Middle frontal gyrus (tissue), 1 donor: ENCODE measurements at regions not wholly inside any gene's neighbourhood (a gene's known extent, or its start where the extent isn't known, plus 50 kb on each side); places are given as distances from the start of the nearest gene placed in this dataset.
"Not testable (repeated sequence)": the region's sequence is repeated elsewhere in the genome, so short reads cannot be mapped to it uniquely, and the experiment has no call there.

Source experiments
- DNase-seq: peaks from one replicate; pipeline ENCODE4 v3.0.0-alpha.2; 2015; ENCODE audit warnings: low spot score; ENCODE audit errors: extremely low spot score

GRCh38 chr14:87815121-87815520, 177.9 kb downstream of the GALC start:
- DNase-seq = no peak

DNA sequence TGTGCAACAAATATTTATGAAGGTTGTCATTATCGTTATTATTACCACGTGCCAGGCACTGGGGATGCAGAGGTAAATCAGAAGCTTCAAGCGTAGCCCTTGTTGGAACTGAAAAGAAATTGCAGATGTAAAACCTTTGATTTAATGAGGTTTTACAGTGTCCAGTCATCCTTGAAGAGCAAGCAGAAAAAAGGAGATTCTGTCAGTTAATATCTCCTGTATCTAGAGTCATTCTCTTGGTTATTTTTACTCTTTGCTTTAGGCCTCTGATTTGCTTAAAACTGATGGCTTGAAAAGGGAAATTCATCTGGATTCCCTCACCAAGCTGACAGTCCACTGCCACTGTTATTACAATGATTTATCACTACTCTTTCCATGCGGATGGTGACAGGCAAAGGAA, 179.3 kb downstream of the GALC start:
- no peak for DNase-seq

DNA sequence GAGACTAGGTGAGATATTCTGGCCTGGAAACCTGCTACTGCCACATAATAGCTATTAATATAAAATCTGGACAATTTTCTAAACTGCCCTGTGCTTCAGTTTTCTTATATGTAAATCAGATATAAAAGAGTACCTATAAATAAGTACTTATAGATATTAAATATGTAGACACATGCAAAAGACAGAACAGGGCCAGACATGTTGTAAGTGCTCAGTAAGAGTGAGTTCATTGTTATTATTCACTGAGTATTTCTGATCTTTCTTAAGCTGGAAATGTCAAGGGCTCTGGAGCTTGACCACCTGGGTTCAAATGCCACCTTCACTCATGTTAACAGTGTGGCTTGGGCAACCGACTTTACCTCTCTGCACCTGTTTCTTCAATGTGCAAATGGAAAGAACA, 179.8 kb downstream of the GALC start:
- DNase-seq = no peak

DNA sequence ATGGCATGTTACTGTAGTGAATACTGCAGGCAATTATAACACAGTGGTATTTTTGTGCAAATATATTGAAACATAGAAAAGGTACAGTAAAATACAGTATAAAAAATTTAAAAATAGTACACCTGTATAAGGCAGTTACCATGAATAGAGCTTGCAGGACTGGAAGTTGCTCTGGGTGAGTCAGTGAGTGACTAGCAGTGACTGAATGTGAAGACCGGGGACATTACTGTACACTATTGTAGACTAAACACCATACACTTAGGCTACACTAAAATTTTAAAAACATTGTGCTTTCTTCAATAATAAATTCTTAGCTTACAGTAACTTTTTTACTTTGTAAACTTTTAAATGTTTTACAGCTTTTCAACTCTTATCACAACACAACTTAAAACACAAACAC, 181.7 kb downstream of the GALC start:
- DNase-seq = no peak

DNA sequence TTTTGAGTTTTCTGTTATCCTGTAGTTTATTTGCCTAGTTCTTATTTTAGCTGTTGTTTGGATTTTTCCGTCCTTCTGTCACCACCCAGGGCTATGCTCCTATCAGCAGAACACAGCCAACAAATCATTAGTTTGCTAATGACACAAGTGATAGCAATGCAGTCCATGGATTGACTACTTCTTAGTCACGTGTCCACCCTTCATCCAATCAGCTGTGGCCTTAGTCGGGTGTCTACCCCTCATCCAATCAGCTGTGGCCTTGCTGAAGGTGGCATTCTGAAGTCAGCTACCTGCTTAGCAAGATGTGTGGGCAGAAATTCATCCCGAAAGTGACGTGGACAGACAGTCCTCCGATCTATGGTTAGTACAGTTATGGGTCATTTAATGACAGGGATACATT, 182.3 kb downstream of the GALC start:
- DNase-seq = no peak

DNA sequence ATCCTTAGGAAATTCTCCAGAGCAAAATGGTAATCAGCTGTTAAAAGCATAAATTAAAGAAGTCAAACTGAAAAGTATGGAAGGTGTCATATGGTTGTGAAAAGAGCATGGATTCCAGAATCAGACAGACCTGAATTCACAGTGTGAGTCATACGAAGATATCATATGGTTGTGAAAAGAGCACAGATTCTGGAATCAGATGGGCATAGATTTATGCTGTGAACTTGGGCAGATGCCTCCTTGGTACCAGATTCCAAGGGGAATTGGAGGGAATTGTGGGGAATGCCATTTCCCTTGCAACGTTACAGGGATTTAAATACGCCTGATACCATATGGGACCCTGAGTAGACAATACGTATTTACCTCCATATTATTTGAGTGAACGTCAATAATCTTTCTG, 183.7 kb downstream of the GALC start:
- no peak for DNase-seq

GRCh38 chr14:87805315-87805723, 187.7 kb downstream of the GALC start:
- no peak for DNase-seq

- no peak for DNase-seq
Observed at GRCh38 chr14:87800216-87800615, 192.8 kb downstream of the GALC start.

DNA sequence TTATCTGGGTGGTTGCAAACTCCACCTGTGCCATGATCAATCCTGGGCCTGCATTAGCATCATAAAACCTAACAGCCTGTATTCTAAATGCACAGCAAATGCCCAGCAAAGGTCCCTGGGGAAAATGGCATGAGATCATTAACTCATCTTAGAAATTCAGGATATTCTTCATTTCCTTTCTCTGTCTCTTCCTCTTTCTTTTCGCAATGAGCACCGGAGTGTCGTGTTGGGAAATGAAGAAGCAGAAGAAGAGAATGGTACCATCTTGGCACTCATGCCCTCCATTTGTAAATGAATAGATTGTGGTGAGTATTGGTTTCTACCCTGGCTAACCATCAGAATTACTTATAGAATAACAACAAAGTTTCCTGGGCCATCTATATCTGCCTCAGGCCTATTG, 193.6 kb downstream of the GALC start:
- DNase-seq = no peak

DNA sequence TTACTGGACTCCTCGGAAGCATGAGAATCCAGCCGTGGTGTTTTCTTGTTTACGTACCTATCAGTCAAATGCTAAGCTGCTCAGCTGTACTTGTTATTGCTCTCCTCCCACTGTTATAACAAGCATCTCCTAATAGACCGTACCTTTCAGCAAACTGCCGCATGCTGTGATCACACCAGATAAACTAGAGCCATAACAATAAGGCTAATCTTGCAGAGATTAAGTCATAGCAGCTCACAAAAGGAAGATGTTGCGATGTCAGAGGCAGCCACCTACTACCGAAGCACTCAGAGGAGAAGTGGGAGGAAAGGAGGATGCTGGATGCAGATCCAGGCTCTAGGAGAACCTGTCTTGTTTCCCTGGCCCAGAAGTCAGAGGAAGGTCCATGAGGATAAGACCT, 196.0 kb downstream of the GALC start:
- DNase-seq = no peak

DNA sequence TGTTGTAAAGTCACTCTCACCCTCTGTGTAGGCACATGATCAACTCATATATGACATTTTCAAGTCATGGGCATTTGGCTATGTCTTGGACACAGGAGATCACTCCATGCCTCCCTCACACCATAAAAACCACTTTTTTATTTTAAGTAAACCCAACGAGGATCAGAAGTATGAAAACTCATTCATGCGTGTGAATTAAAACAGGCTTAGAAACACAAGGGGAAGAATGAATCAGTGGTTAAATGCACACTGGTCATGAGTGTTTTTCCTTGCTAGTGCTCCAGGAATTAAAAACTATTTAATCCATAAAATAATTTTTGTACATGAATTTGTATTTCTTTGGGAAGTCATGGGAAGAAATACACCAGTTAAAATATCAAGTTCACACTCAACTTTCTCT, 198.4 kb downstream of the GALC start:
- no peak for DNase-seq

DNA sequence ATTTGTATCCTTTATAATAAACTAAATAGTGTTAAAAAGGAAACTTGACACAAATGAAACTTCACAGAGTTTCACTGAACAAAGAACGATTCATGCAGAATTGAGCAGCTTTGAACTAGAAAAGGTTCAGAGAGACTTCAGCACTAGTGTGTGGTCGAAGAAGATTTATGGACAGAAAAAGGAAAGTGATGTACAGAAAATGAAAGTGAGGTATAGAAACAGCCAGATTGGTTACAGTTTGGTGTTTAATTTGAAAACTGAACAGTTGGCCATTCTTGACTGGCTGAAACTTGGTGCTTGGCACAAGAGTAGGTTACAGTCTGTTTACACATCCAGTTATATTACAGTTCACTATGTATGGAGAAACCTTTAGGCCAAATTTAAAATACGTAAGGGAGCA, 207.1 kb downstream of the GALC start:
- no peak for DNase-seq

DNA sequence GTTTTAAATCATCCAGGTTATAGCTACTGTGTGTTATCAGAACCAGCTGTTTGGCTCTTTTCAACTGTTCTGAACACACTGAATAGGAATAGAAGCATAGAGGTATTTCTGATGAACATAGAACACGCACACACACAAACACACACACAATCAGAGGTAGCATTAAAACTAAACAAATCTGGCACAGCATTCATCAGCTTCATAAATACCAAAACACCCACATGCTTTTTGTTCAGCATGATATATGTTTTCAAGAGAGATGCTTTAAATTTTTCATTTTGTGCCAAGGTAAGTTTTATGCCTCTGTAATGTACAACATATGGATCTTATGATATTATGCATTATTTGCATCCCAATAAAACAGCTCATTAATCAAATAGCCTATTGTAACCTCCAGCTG, 208.6 kb downstream of the GALC start:
- no peak for DNase-seq

GRCh38 chr14:87783071-87783470, 209.9 kb downstream of the GALC start:
- DNase-seq = no peak

- DNase-seq = no peak
Observed at GRCh38 chr14:87772854-87773253, 220.1 kb downstream of the GALC start.

DNA sequence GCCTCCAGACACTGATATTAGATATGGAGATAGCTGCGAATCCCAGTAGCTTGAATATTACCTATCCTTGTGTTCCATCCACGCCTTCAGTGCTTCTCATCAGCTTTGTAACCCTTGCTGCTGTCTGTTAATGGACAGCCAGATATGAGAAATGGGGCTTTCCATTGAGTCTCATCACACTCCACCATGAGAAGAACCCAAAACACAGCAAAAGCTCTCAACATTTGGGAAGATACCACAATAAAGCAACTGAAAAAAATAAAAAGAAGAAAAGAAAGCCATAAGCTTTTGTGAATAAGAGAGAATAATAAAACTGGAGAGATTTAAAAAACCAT, 225.4 kb downstream of the GALC start:
- no peak for DNase-seq

- DNase-seq = no peak
Observed at GRCh38 chr14:87758876-87759275, 234.1 kb downstream of the GALC start.

DNA sequence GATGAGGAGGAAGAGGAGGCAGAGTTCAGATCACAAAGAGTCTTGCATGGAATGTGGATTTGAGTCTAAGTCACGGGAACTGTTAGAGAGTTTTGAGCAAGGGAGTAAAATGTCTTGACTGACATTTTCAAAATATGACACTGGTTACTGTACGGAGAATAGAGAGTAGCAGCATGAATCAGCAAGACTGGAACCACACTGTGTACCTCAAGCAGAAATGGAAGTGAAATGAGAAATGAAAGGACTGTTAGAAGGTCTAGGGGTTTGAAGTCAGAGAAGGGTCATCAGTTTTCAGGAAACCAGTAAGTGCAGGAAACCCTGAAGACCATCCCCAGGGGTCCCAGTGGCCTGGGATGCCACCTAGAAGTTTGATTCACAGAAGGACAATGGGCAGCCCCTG, 236.3 kb downstream of the GALC start:
- DNase-seq = no peak

GRCh38 chr14:87754520-87755223, 238.3 kb downstream of the GALC start:
- no peak for DNase-seq

DNA sequence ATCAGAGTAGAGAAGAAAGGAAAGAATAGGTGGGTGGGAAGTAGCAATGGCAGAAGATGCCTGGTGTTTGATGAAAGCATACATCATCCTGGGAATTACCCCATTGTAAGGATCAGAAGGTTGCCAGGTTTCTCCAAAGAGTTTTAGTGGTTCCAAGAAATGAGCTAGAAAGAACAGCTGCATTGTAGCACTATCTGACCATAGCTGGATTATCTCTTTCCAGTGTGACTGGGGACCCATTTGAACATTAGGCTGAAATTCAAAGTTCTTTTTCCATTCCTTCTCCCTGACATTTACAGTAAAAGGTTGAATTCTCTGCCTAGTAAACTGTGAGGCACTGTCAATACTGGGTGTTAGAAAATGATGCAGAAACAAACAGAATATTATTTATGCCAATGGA, 244.4 kb downstream of the GALC start:
- DNase-seq = no peak

DNA sequence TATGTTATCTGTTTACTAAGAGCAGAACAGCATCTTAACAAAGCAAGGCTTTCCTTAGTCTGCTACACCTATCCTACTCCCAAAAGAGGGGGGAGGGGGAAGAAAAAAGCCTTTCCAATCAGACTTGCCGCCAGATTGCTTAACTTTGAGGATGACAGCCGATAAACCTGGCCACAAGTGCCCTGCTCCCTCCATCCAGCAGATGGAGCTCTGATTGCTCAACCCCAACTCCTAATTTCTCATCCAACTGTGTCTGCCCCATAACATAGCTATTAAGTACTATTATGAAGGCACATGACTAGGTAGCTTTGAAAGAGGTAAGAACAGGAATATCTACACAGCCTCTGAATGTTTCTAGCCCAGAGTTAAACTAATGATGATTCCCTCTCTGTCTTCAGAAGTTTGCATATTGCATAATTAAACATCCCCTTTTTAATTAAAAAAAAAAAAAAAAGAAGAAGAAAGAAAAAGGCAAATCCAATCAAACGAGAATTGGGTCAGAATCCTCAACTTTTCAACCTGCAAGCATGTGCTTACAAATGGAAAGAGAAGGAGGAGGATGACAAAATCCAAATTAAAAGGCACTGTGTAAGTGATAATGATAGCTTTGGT, 247.4 kb downstream of the GALC start:
- DNase-seq = no peak

DNA sequence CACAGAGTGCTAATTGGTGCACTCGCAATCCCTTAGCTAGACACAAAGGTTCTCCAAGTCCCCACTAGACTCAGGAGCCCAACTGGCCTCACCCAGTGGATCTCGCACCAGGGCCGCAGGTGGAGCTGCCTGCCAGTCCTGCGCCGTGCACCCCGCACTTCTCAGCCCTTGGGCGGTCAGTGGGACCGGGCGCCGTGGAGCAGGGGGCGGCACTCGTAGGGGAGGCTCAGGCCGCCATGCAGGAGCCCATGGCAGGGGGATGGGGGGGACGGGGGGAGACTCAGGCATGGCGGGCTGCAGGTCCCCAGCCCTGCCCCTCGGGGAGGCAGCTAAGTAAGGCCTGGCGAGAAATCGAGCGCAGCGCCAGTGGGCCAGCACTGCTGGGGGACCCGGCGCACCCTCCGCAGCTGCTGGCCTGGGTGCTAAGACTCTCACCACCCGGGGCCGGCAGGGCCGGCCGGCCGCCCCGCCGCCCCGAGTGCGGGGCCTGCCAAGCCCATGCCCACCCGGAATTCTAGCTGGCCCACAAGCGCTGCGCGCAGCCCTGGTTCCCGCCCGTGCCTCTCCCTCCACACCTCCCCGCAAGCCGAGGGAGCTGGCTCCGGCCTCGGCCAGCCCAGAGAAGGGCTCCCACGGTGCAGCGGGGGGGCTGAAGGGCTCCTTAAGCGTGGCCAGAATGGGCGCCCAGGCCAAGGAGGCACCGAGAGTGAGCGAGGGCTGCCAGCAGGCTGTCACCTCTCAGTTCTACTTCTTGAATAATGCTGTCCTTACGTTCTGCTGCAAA, 258.2 kb downstream of the GALC start:
- DNase-seq = not testable (repeated sequence)

DNA sequence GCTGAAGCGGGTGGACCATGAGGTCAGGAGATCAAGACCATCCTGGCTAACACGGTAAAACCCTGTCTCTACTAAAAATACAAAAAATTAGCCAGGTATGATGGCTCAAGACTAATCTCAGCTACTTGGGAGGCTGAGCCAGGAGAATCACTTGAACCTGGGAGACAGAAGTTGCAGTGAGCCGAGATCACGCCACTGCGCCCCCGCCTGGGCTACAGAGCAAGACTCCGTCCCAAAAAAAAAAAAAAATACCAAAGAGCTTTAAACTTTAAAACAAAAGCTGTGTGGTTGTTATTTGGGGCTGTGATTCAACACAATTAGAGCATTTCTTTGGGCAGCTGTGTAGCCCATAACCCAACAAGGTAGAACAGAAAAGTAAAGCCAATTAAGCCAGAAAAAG, 259.9 kb downstream of the GALC start:
- DNase-seq = not testable (repeated sequence)
